Fibroblast of skin of scalp (primary cell): ENCODE measurements at regions not wholly inside any gene's neighbourhood (a gene's known extent, or its start where the extent isn't known, plus 50 kb on each side); places are given as distances from the start of the nearest gene placed in this dataset.

Experiments
- DNase-seq: peaks from one replicate; pipeline ENCODE4 v3.0.0-alpha.2; 2013

GRCh38 chr10:128723631-128724205 is 597.5 kb upstream of the MKI67 start:
- no peak for DNase-seq

- DNase-seq, result peak; percentile 27
Observed at GRCh38 chr10:128725531-128725930, 599.3 kb upstream of the MKI67 start.

- DNase-seq, result no peak
Observed at GRCh38 chr10:128727114-128727513, 600.9 kb upstream of the MKI67 start.

- no peak for DNase-seq
Observed at GRCh38 chr10:128729910-128730420, 603.7 kb upstream of the MKI67 start.

- no peak for DNase-seq
Observed at GRCh38 chr10:128730922-128731321, 604.7 kb upstream of the MKI67 start.

GRCh38 chr10:128734161-128734560 is 607.9 kb upstream of the MKI67 start:
- no peak for DNase-seq

- DNase-seq, result no peak
Observed at GRCh38 chr10:128734734-128735133, 608.5 kb upstream of the MKI67 start.

GRCh38 chr10:128735996-128736395 is 609.8 kb upstream of the MKI67 start:
- no peak for DNase-seq

- no peak for DNase-seq
Observed at GRCh38 chr10:128738386-128738915, 612.2 kb upstream of the MKI67 start.

- no peak for DNase-seq
Observed at GRCh38 chr10:128739930-128740329, 613.7 kb upstream of the MKI67 start.

GRCh38 chr10:128741180-128741579 is 615.0 kb upstream of the MKI67 start:
- DNase-seq, result no peak

GRCh38 chr10:128741680-128742079 is 615.5 kb upstream of the MKI67 start:
- no peak for DNase-seq

- no peak for DNase-seq
Observed at GRCh38 chr10:128744092-128744491, 617.9 kb upstream of the MKI67 start.

- DNase-seq, result no peak
Observed at GRCh38 chr10:128744811-128745305, 618.6 kb upstream of the MKI67 start.

- no peak for DNase-seq
Observed at GRCh38 chr10:128747582-128748346, 621.5 kb upstream of the MKI67 start.

GRCh38 chr10:128751284-128751683 is 625.1 kb upstream of the MKI67 start:
- peak; percentile 33 for DNase-seq

- DNase-seq, result no peak
Observed at GRCh38 chr10:128751851-128752250, 625.6 kb upstream of the MKI67 start.

- DNase-seq, result no peak
Observed at GRCh38 chr10:128759174-128759573, 633.0 kb upstream of the MKI67 start.

GRCh38 chr10:128763588-128763987 is 637.4 kb upstream of the MKI67 start:
- DNase-seq, result no peak

GRCh38 chr10:128764190-128764589 is 638.0 kb upstream of the MKI67 start:
- DNase-seq, result no peak

GRCh38 chr10:128766915-128767314 is 640.7 kb upstream of the MKI67 start:
- DNase-seq, result no peak

GRCh38 chr10:128774979-128775378 is 648.8 kb upstream of the MKI67 start:
- DNase-seq, result no peak

GRCh38 chr10:128775743-128776142 is 649.5 kb upstream of the MKI67 start:
- DNase-seq, result no peak
